ENCODE measurements at regions not wholly inside any gene's neighbourhood (a gene's known extent, or its start where the extent isn't known, plus 50 kb on each side); places are given as distances from the start of the nearest gene placed in this dataset.

GRCh38 chr11:37721485-37721884, 1123.4 kb upstream of the RAG2 start:
- Histone ChIP-seq H3K9ac (ENCODE audit: extremely low read depth, insufficient read length, low read length) (no peak overlapping the region), H3K79me2 (ENCODE audit: insufficient read depth, low read length) (no peaks in the 10 kb centered on the region), H2BK15ac (ENCODE audit: low read depth, low read length) (no peak overlapping the region), H2BK120ac (ENCODE audit: low read depth, low read length, poor library complexity, severe bottlenecking) (no peak overlapping the region), H3K14ac (ENCODE audit: insufficient read depth, low read length) (no peak overlapping the region), H3K23me2 (ENCODE audit: insufficient read length, low read depth, low read length, poor library complexity, severe bottlenecking) (no peaks in the 10 kb centered on the region), H2BK20ac (ENCODE audit: low read depth, low read length, poor library complexity, severe bottlenecking) (no peak overlapping the region), H2BK5ac (ENCODE audit: insufficient read length, low read length) (no peak overlapping the region), H2AFZ (ENCODE audit: low read length) (no peak overlapping the region), H4K5ac (ENCODE audit: insufficient read length, low read depth, low read length) (no peak overlapping the region), H4K91ac (ENCODE audit: insufficient read length, low read depth, low read length) (no peak overlapping the region), H3T11ph (ENCODE audit: low read length) (no peak overlapping the region), H3K9me3 (ENCODE audit: control insufficient read depth, low read depth, low read length) (no peaks in the 10 kb centered on the region), H3K4ac (ENCODE audit: low read depth, low read length) (no peak overlapping the region), H3K56ac (ENCODE audit: insufficient read length, low read depth, low read length) (no peak overlapping the region), H4K20me1 (ENCODE audit: control insufficient read depth, insufficient read depth, insufficient read length) (no peaks in the 10 kb centered on the region), H3K18ac (ENCODE audit: insufficient read length, low read depth, low read length) (no peak overlapping the region), H2BK12ac (ENCODE audit: insufficient read length, low read depth, low read length) (no peak overlapping the region), H3K27me3 (ENCODE audit: insufficient read depth, low read length) (no peaks in the 10 kb centered on the region), H4K8ac (replicated peaks; ENCODE audit: insufficient read length, low read depth, low read length) (no peak overlapping the region), H3K4me2 (ENCODE audit: insufficient read depth, insufficient read length, low read length) (no peak overlapping the region), H2AK5ac (ENCODE audit: insufficient read length, low read length) (no peak overlapping the region), H3K4me1 (ENCODE audit: insufficient read depth, low read length) (no peaks in the 10 kb centered on the region), H3K23ac (ENCODE audit: insufficient read length, low read depth, low read length) (no peak overlapping the region), H3K79me1 (ENCODE audit: insufficient read depth, low read depth, low read length, poor library complexity, severe bottlenecking) (no peaks in the 10 kb centered on the region), H3K27ac (ENCODE audit: insufficient read length, low read depth, low read length) (no peak overlapping the region)
- peaks cover 0 to 6% of the 10 kb centered on the region in 2 experiments; a peak in 1 of 5 replicates for H3K9me3 Mint-ChIP-seq
- no peaks in the 10 kb centered on the region for H3K27me3 Mint-ChIP-seq (ENCODE audit: low read depth)
- TF ChIP-seq CTCF (conservative IDR thresholded peaks at IDR 0.05): no peak
- H3K27ac Mint-ChIP-seq: no peak overlapping the region
- H3K36me3 Mint-ChIP-seq (ENCODE audit: insufficient read depth in 1 of 3, low read depth in 3 of 3): no peaks in the 10 kb centered on the region
- H3K4me3 Mint-ChIP-seq: no peak overlapping the region
- DNase-seq: no peak
- H3K4me1 Mint-ChIP-seq: no peaks in the 10 kb centered on the region
- WGBS (ENCODE audit: extremely low coverage, insufficient read length, low lambda C conversion rate): no CpG with 5 or more reads among the region's 2 CpGs
